ENCODE measurements at regions not wholly inside any gene's neighbourhood (a gene's known extent, or its start where the extent isn't known, plus 50 kb on each side); places are given as distances from the start of the nearest gene placed in this dataset.

GRCh38 chrX:139078761-139079280, 367.3 kb upstream of the FGF13 start:
- no peak for TF ChIP-seq ZBTB33 (IDR thresholded peaks at IDR 0.05)
- TF ChIP-seq YY1 (IDR thresholded peaks at IDR 0.05), result no peak
- TF ChIP-seq SP1 (IDR thresholded peaks at IDR 0.05), result no peak
- TF ChIP-seq CTCF (IDR thresholded peaks at IDR 0.05; ENCODE audit: low read depth, low read length, missing input control), result no peak
- no peak for TF ChIP-seq EGR1 (IDR thresholded peaks at IDR 0.05; ENCODE audit: low read depth in 2 of 2)
- TF ChIP-seq, protein P1, sequence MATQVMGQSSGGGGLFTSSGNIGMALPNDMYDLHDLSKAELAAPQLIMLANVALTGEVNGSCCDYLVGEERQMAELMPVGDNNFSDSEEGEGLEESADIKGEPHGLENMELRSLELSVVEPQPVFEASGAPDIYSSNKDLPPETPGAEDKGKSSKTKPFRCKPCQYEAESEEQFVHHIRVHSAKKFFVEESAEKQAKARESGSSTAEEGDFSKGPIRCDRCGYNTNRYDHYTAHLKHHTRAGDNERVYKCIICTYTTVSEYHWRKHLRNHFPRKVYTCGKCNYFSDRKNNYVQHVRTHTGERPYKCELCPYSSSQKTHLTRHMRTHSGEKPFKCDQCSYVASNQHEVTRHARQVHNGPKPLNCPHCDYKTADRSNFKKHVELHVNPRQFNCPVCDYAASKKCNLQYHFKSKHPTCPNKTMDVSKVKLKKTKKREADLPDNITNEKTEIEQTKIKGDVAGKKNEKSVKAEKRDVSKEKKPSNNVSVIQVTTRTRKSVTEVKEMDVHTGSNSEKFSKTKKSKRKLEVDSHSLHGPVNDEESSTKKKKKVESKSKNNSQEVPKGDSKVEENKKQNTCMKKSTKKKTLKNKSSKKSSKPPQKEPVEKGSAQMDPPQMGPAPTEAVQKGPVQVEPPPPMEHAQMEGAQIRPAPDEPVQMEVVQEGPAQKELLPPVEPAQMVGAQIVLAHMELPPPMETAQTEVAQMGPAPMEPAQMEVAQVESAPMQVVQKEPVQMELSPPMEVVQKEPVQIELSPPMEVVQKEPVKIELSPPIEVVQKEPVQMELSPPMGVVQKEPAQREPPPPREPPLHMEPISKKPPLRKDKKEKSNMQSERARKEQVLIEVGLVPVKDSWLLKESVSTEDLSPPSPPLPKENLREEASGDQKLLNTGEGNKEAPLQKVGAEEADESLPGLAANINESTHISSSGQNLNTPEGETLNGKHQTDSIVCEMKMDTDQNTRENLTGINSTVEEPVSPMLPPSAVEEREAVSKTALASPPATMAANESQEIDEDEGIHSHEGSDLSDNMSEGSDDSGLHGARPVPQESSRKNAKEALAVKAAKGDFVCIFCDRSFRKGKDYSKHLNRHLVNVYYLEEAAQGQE (IDR thresholded peaks at IDR 0.05), result no peak
- TF ChIP-seq GABPA (IDR thresholded peaks at IDR 0.05 in 1 of 2, conservative IDR thresholded peaks at IDR 0.05 in 1 of 2), result no peak
- no peak for TF ChIP-seq FOXA2 (IDR thresholded peaks at IDR 0.05)
- no peak for TF ChIP-seq TAF1 (conservative IDR thresholded peaks at IDR 0.05)
